ENCODE measurements at regions not wholly inside any gene's neighbourhood (a gene's known extent, or its start where the extent isn't known, plus 50 kb on each side); places are given as distances from the start of the nearest gene placed in this dataset.
A peak's percentile ranks its signal among the peaks of the same experiment; 100 is the strongest.
"Not testable (repeated sequence)": the region's sequence is repeated elsewhere in the genome, so short reads cannot be mapped to it uniquely, and the experiment has no call there.

DNA sequence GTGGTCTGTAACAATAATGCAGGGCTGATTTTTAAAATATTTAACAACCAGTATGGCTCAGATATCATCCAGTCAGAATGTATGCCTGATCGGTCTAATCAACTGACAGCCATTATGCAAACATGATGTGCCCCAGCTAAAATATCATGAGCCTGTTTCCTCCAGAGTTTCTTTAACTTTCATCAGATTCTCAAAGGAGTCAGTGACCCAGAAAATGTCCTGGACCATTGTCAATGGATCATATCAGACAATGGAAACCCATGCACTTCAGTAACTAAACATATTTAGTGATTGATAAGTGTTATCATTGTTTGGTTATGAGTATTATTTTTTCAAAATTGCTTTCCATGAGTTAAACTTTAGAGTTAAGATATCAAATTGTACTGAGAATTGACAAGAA, 173.5 kb downstream of the LMBRD1 start:
- DNase-seq: no peak

DNA sequence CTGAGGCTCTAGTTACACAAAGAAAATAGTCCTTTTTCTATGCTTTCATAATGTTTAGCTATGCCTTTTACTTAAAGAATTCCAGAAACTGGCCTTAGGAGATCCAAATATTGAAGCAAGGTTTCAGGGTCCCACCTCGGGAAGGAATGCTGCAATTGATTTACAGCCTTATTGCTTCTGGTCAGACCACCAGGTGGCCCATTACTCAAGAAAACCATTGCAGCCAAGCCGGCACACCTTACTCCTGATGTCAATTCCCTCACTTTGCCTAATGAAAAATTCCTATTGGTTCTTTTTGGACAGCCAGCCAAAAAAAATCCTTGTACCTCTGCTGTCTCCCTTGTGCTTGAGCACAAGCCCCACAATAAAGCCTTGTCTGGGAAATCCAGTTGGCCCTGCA, 173.9 kb downstream of the LMBRD1 start:
- no peak for DNase-seq

DNA sequence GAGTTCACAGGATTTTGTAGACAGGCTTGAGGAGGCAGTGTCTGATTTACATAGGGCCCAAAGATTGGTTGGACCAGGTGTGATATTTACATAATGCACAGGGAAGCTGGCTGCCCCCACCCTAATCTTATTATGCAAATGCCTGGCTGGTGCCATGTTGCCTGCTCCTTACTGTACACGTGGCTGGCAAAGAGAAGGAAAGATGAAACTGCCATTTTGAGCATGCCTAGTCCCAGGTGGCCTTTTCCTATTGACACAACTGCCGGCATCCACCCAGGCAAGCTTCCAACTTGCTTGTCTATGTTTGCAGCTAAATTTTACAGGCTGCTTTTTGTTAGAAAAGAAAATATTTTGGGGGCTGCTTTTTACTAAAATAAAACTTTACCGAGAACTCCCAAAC, 174.6 kb downstream of the LMBRD1 start:
- peak; percentile 14 for DNase-seq

DNA sequence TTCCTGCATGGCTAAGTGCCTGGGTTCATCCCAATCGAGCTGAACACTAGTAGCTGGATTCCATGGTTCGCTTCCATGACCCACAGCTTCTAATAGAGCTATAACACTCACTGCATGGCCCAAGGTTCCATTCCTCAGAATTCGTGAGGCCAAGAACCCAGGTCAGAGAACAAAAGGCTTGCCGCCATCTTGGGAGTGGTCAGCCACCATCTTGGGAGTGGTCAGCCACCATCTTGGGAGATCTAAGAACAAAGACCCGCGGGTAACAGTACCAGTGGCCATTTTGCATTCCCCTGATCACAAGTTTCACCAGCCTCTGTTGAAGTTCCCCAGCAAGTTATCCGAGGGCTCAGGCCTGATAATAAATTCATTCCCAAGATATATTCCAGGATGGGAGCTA, 179.6 kb downstream of the LMBRD1 start:
- DNase-seq: no peak

DNA sequence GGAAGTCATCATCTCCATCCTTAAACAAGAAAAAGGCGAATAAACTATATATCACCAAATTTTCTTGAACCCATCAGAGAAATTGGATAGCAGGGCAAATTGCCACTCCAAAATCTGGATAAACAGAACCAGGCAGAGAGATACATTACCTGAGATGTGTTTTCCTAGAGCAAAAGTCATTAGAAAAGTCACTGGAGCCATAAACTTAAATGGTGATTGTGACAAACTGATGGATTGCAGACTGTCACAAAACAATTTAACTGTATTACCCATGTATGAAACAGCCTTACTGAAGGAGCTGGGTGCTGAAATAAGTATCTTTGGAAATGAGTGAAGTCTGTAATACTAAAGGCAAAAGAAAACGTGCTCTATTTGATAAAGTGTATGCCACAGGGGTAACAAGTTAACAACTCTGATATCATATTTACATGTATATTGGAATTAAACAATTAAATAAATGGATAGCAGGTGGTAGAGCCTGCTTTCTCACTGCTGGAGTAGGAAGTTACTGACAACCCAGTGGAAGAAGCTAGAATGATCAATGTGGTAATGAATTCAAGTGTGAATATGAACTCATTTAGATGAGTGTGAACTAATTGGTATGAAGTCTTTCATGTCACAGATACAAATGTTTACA, 186.9 kb downstream of the LMBRD1 start:
- DNase-seq: no peak

DNA sequence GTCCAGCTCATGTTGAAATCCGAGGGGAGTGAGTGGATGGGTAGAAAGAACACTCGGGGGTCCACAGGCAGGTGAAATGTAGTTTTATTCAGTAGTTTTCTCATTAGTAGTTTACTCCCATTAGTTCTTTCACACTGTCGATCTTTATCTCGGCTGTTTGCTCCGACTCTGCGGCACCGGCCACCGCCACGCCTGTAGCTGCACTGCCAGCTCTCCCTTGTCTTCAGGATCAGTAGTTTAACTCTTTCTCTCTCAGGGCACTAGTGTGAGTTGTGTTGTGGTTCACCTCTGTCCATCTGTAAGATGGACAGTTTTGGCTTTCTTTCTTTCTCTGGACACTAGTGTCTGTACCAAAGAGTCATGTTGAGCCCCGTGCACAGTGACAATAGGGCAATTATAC, 195.7 kb downstream of the LMBRD1 start:
- DNase-seq: no peak

DNA sequence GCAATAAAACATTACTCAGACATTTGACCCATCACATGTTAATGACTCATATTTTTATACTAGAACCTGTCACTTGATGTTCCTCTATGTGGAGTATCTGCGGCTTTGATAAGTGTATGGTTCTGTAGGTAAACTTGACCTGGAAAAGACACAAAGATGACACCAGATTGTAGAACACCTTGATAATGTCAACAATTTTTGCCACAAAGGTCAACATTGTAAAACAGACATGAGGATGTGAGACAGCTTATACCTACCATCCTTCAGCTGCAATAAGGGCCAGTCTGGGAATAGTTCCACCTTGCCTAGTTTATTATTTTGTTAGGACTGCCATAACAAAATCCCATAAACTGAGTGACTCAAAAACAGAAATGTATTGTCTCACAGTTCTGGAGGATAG, 202.4 kb downstream of the LMBRD1 start:
- no peak for DNase-seq

DNA sequence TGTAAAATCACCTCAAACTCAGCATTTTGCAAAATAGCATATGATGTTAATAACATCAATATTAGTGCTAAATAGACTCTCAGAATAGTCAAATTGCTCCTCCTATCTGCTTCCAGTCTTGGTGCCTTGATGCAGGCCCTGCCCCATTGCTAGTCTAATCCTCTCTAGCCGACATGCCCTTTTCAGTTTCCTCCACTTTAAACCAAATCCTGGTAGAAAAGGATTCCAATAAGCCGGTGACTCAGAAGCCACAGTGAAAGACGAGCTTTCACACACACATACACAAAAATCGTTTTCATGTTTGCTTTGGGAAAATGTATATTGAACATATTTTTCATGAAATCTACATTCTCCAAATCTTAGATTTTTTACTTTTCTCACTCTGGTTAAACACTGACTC, 203.1 kb downstream of the LMBRD1 start:
- no peak for DNase-seq

DNA sequence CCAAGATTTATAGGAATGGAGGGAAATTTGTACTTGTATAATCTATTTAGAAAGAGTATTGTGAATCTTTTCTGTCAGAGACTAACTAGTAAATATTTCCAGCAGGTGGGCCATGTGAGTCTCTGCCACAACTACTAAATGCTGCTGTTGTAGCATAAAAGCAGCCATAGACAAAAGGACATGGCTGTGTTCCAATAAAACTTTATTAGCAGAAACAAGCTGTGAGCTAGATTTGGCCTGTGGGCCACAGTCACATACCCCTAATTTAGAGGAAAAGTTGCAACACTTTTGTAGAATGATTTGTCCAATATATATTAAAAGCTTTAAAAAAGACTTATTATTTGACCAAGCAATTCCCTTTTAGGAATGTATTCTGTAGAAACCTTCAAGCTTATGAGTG, 207.2 kb downstream of the LMBRD1 start:
- DNase-seq: no peak

DNA sequence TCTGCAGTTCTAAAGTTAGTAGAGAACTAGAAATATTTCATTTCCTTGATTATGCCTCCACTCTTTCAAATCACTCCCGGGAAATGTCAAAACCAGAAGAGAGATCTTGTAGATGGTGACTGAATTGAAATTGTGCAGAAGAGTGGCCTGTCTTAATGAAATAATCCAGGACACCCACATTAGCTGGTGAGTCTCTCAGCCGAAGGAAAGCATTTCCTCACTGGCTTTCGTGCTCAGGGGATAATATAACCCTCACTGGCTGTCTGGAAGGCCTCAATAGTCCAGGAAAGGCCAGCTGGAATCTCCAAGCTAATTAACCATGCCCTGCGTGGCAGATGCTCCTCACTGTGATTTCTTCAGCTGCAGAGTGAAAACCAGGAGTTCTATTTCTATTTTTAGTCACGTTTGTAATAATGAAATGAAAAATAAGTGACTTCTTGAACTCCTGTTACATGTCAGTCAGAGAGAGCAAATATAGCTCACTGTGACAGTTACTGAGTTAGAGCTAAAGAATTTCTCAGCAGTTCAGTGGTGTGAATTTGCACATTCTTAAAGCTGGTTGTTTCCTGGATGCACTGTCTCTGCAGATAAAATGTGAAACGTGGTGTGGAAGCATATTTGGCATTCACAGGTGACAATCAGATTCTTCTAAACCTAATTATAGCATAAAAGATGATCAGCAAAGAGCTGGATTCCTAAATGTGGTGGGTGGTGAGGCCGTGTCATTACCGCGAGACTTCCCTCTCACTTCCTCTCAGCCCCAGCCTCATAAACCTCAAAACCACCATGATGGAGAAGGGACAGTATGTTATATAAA, 211.7 kb downstream of the LMBRD1 start:
- no peak for DNase-seq

DNA sequence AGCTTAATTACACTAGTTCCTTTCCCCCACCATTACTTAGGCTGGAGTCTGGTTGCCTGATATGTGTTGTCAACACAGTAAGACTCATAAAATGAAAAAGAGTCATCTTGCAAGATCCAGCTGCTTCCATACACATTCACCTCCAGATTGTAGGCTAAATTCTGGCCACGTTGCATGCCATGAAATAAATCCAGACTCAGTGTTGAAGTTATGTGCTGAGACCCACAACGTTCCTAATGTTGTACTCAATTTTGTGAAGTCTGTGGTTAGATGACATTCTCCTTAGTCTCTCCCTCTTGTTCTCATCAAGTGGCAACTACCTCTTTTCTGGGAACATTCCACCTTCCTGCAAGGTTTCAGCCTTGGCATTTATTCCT, 212.3 kb downstream of the LMBRD1 start:
- DNase-seq: no peak

DNA sequence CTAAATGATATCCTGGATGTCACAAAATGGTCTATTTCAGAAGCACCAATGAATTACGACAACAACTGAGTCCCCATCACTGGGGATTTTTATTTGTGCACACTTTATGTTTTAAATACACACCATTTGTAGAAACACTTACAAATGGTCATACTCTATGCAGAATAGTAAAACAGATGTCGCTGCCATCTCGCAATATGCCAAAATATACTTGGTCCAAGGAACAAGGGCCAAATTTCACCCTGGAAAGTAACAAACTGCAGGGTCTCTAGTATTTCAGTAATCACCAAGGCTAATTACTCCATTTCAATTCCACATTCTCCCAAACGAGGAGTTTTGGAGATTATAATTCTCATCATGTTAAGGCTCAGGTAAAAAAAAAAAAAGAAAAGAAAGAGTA, 215.2 kb downstream of the LMBRD1 start:
- DNase-seq: no peak

DNA sequence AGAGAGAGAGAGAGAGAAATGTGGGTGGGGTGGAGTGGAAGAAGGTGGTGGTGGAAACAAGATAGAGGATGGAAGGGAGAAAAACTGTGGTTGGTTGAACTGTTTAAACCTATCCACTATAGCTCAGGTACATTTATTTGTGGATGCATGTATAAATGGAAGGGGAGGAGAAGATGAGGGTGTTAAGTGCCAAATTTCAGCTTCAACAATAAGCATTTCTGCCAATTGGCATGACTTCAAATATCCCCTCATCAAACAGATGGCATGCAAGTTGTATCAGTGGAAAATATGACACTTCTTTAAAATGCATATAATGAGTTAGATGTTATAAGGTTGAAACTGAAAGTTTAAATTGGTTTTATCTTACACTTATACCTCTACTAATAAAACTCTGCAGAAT, 216.1 kb downstream of the LMBRD1 start:
- no peak for DNase-seq

DNA sequence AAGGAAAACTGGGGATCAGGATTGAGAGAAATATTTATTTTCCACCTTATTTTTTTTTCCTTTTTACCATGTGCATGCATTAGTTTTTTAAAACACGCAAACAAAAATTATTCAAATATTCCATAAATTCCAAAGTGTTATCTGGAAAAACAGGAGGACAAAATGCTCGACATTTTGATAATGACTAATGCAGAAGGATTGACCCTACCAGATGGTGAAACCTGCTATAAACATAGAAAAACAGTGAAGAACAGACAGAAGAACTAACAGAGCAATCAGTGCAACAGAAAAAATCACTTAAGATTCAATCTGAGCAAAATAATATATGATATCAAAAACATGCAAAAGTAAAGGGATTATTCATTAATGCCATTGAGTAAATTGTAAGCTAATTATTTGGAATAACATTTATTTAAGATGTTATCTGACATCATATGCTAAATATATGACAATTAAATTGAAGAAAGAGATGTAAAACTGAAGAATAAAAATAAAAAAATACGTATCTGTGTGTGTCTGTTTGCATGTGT, 218.4 kb downstream of the LMBRD1 start:
- DNase-seq: no peak

DNA sequence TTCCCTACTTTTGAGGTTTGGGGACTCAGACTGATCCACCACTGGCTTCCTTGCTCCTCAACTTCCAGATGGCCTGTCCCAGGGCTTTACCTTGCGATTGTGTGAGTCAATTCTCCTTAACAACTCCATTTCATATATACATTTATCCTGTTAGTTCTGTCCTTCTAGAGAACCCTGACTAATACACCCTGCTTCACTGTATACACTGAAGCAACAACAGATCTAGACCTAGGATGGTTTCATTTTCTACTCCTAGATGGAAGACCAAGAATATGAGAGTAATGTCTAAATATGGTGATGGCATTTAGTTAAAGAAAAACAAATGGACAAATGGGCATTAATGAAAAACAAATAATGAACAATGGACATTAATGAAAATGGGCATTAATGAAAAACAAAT, 225.6 kb downstream of the LMBRD1 start:
- no peak for DNase-seq

DNA sequence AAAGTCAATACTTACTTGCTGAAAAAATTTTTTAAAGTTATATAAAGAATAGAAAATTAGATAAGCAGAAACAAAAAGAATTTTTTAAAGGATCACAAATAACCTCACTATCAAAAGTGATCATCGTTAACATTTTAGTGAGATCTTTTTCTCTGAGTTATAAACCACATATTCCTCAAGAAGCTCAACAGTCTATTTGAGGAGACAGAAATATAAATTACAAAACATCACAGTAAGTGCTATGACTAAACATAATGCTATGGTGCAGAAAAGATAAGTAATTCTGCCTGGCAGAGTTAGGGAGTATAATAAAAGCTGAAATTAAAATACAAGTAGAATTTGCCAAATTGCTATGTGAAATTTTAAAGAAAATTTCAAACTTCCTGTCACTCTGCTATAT, 226.7 kb downstream of the LMBRD1 start:
- DNase-seq: no peak

DNA sequence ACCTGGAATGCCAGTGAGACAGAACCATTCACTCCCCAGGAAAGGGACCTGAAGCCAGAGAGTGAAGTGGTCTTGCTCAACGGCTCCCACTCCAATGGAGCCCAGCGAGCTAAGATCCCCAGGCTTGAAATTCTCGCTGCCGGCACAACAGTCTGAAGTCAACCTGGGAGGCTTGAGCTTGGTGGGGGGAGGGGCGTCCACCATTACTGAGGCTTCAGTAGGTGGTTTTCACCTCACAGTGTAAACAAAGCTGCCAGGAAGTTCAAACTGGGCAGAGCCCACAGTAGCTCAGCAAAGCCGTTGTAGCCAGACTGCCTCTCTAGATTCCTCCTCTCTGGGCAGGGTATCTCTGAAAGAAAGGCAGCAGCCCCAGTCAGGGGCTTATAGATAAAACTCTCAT, 236.2 kb downstream of the LMBRD1 start:
- DNase-seq: not testable (repeated sequence)

DNA sequence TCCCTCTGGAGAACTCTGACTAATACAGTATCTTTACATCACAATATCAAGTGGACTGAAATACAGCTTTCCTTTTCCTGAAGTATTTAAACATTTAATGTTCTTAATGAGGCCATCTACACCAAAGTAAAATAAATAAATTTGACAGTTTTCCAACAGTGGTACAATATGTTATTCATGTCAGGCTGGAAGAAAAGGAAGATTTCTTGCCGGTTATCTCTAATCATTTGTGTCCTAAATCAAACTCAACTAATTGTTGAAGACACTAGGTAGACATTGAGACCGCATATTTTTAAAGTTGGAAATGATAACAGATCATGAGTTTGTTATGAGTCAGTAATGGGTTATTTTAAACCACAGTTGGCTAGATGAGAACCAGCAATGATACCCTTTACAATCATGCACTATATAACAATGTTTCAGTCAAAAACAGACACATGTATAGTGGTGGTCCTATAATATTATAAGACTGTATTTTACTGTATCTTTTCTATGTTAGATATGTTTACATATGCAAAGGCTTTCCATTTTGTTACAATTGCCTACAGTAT, 241.6 kb downstream of the LMBRD1 start:
- no peak for DNase-seq

DNA sequence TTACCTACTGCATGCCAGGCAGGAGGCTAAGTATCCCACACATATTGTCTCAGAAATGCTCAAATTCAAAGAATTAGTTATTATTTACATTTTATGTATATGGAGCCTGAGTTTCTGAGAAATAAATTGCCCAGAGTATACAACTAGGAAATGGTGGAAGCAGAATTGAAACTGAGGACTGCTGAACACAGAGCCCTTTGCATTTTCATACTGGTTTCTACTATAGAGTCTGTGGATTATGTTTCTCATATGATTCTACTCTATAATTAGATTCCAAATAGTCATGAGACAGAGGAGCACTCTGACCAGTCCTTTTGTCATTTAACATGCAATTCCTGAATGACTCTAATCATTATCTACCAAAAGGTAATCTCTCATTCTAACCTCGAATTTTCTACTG, 254.3 kb downstream of the LMBRD1 start:
- DNase-seq: no peak

DNA sequence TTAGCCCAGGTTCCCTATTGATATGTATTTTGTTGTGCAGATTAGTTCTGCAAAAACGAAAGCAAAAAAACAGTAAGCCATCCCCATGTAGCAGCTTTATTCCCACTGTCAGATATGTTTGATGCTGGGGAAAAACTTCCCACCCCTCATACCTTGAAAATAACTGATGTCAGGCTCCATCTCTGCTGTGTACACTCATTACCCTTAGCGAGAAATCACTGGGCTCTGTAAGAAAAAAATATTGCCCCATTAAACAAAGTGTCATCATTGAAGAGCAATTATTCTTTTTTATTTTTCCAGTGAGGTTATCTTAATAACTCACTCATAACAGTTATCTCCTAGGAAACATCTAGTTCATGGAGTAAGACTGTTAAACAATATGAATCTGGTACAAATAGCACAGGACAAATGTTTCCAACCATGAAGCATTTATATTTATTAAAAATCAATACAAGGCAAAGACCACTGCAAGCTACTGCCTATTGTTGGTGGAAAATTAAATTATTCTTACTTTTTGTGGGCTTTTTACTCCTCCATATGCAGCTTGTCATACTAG, 268.8 kb downstream of the LMBRD1 start:
- DNase-seq: no peak

DNA sequence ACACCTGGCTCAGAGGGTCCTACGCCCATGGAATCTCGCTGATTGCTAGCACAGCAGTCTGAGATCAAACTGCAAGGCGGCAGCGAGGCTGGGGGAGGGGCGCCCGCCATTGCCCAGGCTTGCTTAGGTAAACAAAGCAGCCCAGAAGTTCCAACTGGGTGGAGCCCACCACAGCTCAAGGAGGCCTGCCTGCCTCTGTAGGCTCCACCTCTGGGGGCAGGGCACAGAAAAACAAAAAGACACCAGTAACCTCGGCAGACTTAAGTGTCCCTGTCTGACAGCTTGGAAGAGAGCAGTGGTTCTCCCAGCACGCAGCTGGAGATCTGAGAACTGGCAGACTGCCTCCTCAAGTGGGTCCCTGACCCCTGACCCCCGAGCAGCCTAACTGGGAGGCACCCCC, 281.3 kb downstream of the LMBRD1 start:
- not testable (repeated sequence) for DNase-seq

DNA sequence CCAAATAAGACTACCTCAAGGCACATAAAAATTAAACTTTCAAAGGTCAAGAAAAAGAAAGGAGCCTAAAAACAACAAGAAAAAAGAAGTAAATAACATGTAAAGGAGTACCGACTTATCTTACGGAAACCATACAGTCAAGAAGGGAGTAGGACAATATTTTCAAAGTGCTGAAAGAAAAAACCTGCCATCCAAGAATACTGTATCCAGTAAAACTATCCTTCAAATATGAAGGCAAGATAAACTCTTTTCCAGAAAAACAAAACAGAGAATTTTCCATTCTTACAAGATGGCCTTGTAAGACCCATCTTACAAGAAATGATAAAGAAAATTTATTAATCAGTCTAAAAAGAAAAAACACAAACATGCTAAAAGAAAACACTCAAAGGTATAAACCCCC, 302.2 kb downstream of the LMBRD1 start:
- no peak for DNase-seq

DNA sequence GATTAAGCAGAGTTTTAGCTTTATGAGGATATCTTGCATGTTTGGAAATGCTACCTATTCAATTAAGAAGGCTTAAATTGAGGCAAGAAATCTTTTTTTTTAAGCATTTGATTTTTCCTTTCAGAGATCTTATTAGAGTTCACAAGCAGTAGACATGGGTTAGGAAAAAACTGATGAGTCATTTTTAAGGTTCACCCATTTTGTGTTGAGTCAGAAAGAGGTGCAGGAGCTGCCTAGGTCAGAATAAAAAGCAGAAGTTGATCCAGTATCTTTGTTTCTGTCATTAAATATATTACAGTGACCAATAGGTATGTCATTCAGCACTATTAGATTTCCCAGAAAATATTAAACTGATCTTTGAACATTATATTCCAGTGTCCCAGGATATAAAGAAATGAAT, 306.8 kb downstream of the LMBRD1 start:
- no peak for DNase-seq

DNA sequence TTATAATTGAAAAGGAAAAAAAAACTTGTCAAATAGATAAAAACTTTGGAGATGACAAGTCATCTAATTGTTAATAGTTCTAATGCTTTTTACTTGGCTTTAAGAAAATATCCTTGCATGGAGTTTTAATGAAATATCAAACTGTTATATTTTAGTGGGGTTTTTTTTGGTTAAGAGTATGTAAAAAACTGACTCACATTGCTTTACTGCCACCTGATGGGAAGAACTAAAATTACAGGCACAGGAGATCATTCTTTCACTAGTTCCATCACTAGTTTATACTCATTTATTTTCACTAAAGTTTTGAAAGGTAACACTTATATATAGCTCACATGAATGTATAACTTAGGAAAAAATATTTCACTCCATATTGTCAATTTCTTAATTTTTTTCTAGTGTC, 309.1 kb downstream of the LMBRD1 start:
- no peak for DNase-seq

Measured in NCI-H1436 treated with DMSO at 0.1 percent for 48 hours (cell line).